ENCODE measurements at regions not wholly inside any gene's neighbourhood (a gene's known extent, or its start where the extent isn't known, plus 50 kb on each side); places are given as distances from the start of the nearest gene placed in this dataset.

DNA sequence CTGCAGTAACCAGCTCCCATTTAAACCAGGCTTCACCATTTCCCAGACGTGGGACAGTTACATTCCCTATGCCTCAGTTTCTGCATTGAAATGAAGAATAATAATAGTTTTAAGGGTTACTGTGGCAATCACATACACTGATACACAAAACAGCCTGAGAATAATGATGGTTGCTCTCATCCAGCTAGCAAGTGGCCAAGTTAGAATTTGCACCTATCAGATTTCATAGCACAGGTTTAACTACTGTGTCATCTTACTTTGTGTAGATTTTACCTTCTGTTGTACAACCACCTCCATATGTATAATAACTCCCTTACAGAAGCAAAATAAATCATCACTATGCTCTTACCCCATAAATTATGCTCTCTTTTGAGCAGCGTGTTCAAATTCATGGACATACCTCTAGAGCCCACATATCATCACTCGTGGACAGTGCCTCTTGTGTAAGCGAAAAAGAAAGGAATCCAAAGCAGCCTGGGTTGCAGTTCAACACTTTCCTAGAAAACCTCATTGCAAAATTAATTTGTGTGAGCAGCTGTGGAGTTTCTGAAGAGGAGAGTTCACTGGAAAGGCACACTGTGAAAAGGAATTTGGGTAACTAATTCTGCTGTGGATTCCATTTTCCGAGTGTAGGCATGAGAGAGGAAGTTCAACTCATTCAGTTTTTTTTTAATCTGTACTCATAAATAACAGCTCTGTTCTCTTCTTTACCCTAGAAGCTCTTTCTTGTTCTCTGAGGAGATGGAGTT lies 492.5 kb downstream of the ARL4A start:
- WGBS, 5 donors, result 59 to 73% (median 65%) methylated on average over 5 of the region's 5 CpGs
- DNase-seq, result peak in 1 of 2 donors; percentile 34
- intact Hi-C loops (cut with DNase I; ENCODE audit: low total_unique reads), result no loop called here
- Histone ChIP-seq H3K27ac (no peak overlapping the region), H3K9me3 (no peaks in the 10 kb centered on the region), H3K36me3 (no peaks in the 10 kb centered on the region), H3K4me1 (peaks cover 0 to 7% (median 2%) of the 10 kb centered on the region in 4 donors), H3K27me3 (no peaks in the 10 kb centered on the region), H3K4me3 (no peak overlapping the region)
- no peak for TF ChIP-seq EP300 (IDR thresholded peaks at IDR 0.05)
- TF ChIP-seq, protein P1, sequence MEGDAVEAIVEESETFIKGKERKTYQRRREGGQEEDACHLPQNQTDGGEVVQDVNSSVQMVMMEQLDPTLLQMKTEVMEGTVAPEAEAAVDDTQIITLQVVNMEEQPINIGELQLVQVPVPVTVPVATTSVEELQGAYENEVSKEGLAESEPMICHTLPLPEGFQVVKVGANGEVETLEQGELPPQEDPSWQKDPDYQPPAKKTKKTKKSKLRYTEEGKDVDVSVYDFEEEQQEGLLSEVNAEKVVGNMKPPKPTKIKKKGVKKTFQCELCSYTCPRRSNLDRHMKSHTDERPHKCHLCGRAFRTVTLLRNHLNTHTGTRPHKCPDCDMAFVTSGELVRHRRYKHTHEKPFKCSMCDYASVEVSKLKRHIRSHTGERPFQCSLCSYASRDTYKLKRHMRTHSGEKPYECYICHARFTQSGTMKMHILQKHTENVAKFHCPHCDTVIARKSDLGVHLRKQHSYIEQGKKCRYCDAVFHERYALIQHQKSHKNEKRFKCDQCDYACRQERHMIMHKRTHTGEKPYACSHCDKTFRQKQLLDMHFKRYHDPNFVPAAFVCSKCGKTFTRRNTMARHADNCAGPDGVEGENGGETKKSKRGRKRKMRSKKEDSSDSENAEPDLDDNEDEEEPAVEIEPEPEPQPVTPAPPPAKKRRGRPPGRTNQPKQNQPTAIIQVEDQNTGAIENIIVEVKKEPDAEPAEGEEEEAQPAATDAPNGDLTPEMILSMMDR (IDR thresholded peaks at IDR 0.05), result no peak
- no peak for TF ChIP-seq POLR2AphosphoS5 (IDR thresholded peaks at IDR 0.05)
- no peak for TF ChIP-seq POLR2A (IDR thresholded peaks at IDR 0.05)

- WGBS, 5 donors, result 33 to 54% (median 44%) methylated on average over 3 of the region's 3 CpGs
- TF ChIP-seq, protein P1 (IDR thresholded peaks at IDR 0.05), result no peak
- TF ChIP-seq POLR2A (IDR thresholded peaks at IDR 0.05), result no peak
- TF ChIP-seq EP300 (IDR thresholded peaks at IDR 0.05), result no peak
- TF ChIP-seq POLR2AphosphoS5 (IDR thresholded peaks at IDR 0.05), result no peak
- peaks cover 0 to 7% (median 2%) of the 10 kb centered on the region in 4 donors for H3K4me1 ChIP-seq
- no peaks in the 10 kb centered on the region for H3K27me3 ChIP-seq
- H3K9me3 ChIP-seq, result no peaks in the 10 kb centered on the region
- no peaks in the 10 kb centered on the region for H3K36me3 ChIP-seq
- no peak overlapping the region for H3K4me3 ChIP-seq
- intact Hi-C loops (cut with DNase I; ENCODE audit: low total_unique reads), result no loop called here
- peak in 1 of 2 donors; percentile 28 for DNase-seq
- no peak overlapping the region for H3K27ac ChIP-seq
Observed at GRCh38 chr7:13181216-13181615, 493.8 kb downstream of the ARL4A start.

GRCh38 chr7:13185139-13185538 lies 497.7 kb downstream of the ARL4A start:
- intact Hi-C loops (cut with DNase I; ENCODE audit: low total_unique reads), result no loop called here
- TF ChIP-seq POLR2AphosphoS5 (IDR thresholded peaks at IDR 0.05), result no peak
- TF ChIP-seq, protein P1 (IDR thresholded peaks at IDR 0.05), result no peak
- no peak for TF ChIP-seq EP300 (IDR thresholded peaks at IDR 0.05)
- no peak for TF ChIP-seq POLR2A (IDR thresholded peaks at IDR 0.05)
- no peaks in the 10 kb centered on the region for H3K36me3 ChIP-seq

GRCh38 chr7:13188236-13188805 lies 500.9 kb downstream of the ARL4A start:
- H3K4me3 ChIP-seq, result no peak overlapping the region
- WGBS, 5 donors, result 75 to 79% (median 79%) methylated on average over 5 of the region's 5 CpGs
- no peaks in the 10 kb centered on the region for H3K9me3 ChIP-seq
- TF ChIP-seq EP300 (IDR thresholded peaks at IDR 0.05) (no peak), POLR2A (IDR thresholded peaks at IDR 0.05) (no peak), POLR2AphosphoS5 (IDR thresholded peaks at IDR 0.05) (no peak)
- TF ChIP-seq, protein P1 (IDR thresholded peaks at IDR 0.05), result no peak
- no peak overlapping the region for H3K27ac ChIP-seq
- no peaks in the 10 kb centered on the region for H3K4me1 ChIP-seq
- DNase-seq, result no peak
- intact Hi-C loops (cut with DNase I; ENCODE audit: low total_unique reads), result no loop called here
- no peaks in the 10 kb centered on the region for H3K36me3 ChIP-seq
- H3K27me3 ChIP-seq, result no peaks in the 10 kb centered on the region

More at GRCh38 chr7:13185139-13185538, 497.7 kb downstream of the ARL4A start:
- H3K27ac ChIP-seq, result no peak overlapping the region
- no peaks in the 10 kb centered on the region for H3K27me3 ChIP-seq
- H3K4me3 ChIP-seq, result no peak overlapping the region
- peaks cover 0 to 2% (median 0%) of the 10 kb centered on the region in 4 donors for H3K4me1 ChIP-seq
- DNase-seq, result no peak
- H3K9me3 ChIP-seq, result no peaks in the 10 kb centered on the region

Data from stomach (tissue), 8 donors.